GM12878 (cell line): ENCODE measurements at regions not wholly inside any gene's neighbourhood (a gene's known extent, or its start where the extent isn't known, plus 50 kb on each side); places are given as distances from the start of the nearest gene placed in this dataset.

Source experiments
- CBX3 ChIP-seq: fragments of 200-600 bp; sonication (generic); IDR thresholded peaks from 2 replicates; pipeline ENCODE4 v1.6.1; 2016; ENCODE audit warnings: low read depth, borderline replicate concordance
- CBX5 ChIP-seq: sonication (generic); IDR thresholded peaks from 2 replicates; pipeline ENCODE4 v1.6.1; 2016; ENCODE audit warnings: low read depth, moderate library complexity, mild to moderate bottlenecking, inconsistent platforms
- CREM ChIP-seq: IDR thresholded peaks from 2 replicates; pipeline ENCODE4 v1.6.1; 2014; ENCODE audit warnings: antibody characterized with exemption, low read depth
- ESRRA ChIP-seq: IDR thresholded peaks from 2 replicates; pipeline ENCODE4 v1.6.1; 2012; ENCODE audit warnings: mild to moderate bottlenecking, low read length, improper control_type of control experiment
- NR2F1 ChIP-seq: fragments of 450-650 bp; conservative IDR thresholded peaks from 2 replicates; pipeline ENCODE4 v1.6.1; 2017; ENCODE audit warnings: mild to moderate bottlenecking
- PAX5 ChIP-seq: IDR thresholded peaks from 2 replicates; pipeline ENCODE4 v1.6.1; 2011; ENCODE audit warnings: low read depth, low read length, borderline replicate concordance
- PBX3 ChIP-seq: IDR thresholded peaks from 2 replicates; pipeline ENCODE4 v1.6.1; 2011; ENCODE audit warnings: mild to moderate bottlenecking, low read depth, low read length, moderate library complexity; ENCODE audit not compliant: insufficient replicate concordance
- PKNOX1 ChIP-seq: fragments of 450-650 bp; IDR thresholded peaks from 2 replicates; pipeline ENCODE4 v1.6.1; 2016; ENCODE audit warnings: mild to moderate bottlenecking
- SREBF2 ChIP-seq: IDR thresholded peaks from 2 replicates; pipeline ENCODE4 v1.6.1; 2012; ENCODE audit warnings: mild to moderate bottlenecking, low read length
- TCF3 ChIP-seq: IDR thresholded peaks from 2 replicates; pipeline ENCODE4 v1.6.1; 2012; ENCODE audit warnings: low read depth, mild to moderate bottlenecking, low read length, borderline replicate concordance; ENCODE audit not compliant: insufficient read depth
- TF ChIP-seq, protein P1 (sequence below): IDR thresholded peaks from 2 replicates; pipeline ENCODE4 v1.6.1; 2011; ENCODE audit warnings: low read depth, low read length, improper control_type of control experiment, borderline replicate concordance
- TF ChIP-seq, protein P2 (sequence below): fragments of 450-650 bp; IDR thresholded peaks from 2 replicates; pipeline ENCODE4 v1.6.1; 2016; ENCODE audit warnings: mild to moderate bottlenecking, moderate library complexity, borderline replicate concordance
- TF ChIP-seq, protein P3 (sequence below): fragments of 450-650 bp; IDR thresholded peaks from 2 replicates; pipeline ENCODE4 v1.6.1; 2017; ENCODE audit warnings: antibody characterized with exemption, mild to moderate bottlenecking, moderate library complexity
- TF ChIP-seq, protein P4 (sequence below): fragments of 450-650 bp; IDR thresholded peaks from 2 replicates; pipeline ENCODE4 v1.6.1; 2018; ENCODE audit warnings: mild to moderate bottlenecking, low read depth, moderate library complexity; ENCODE audit not compliant: partially characterized antibody

- TF ChIP-seq, protein P1, sequence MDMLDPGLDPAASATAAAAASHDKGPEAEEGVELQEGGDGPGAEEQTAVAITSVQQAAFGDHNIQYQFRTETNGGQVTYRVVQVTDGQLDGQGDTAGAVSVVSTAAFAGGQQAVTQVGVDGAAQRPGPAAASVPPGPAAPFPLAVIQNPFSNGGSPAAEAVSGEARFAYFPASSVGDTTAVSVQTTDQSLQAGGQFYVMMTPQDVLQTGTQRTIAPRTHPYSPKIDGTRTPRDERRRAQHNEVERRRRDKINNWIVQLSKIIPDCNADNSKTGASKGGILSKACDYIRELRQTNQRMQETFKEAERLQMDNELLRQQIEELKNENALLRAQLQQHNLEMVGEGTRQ: no peak; the same call in 1 of the 2 replicates
- TF ChIP-seq TCF3 (no peak), CBX3 (no peak), PKNOX1 (peak; percentile 95), CREM (0 out of 2 replicates have a peak, but pooled peaks have one; percentile 46), ESRRA (no peak), CBX5 (0 out of 2 replicates have a peak, but pooled peaks have one; percentile 25), PBX3 (peak; percentile 80), PAX5 (peak; percentile 85), NR2F1 (no peak; the same call in 1 of the 2 replicates), SREBF2 (no peak)
- TF ChIP-seq, protein P2, sequence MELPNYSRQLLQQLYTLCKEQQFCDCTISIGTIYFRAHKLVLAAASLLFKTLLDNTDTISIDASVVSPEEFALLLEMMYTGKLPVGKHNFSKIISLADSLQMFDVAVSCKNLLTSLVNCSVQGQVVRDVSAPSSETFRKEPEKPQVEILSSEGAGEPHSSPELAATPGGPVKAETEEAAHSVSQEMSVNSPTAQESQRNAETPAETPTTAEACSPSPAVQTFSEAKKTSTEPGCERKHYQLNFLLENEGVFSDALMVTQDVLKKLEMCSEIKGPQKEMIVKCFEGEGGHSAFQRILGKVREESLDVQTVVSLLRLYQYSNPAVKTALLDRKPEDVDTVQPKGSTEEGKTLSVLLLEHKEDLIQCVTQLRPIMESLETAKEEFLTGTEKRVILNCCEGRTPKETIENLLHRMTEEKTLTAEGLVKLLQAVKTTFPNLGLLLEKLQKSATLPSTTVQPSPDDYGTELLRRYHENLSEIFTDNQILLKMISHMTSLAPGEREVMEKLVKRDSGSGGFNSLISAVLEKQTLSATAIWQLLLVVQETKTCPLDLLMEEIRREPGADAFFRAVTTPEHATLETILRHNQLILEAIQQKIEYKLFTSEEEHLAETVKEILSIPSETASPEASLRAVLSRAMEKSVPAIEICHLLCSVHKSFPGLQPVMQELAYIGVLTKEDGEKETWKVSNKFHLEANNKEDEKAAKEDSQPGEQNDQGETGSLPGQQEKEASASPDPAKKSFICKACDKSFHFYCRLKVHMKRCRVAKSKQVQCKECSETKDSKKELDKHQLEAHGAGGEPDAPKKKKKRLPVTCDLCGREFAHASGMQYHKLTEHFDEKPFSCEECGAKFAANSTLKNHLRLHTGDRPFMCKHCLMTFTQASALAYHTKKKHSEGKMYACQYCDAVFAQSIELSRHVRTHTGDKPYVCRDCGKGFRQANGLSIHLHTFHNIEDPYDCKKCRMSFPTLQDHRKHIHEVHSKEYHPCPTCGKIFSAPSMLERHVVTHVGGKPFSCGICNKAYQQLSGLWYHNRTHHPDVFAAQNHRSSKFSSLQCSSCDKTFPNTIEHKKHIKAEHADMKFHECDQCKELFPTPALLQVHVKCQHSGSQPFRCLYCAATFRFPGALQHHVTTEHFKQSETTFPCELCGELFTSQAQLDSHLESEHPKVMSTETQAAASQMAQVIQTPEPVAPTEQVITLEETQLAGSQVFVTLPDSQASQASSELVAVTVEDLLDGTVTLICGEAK: no peak
- TF ChIP-seq, protein P3, sequence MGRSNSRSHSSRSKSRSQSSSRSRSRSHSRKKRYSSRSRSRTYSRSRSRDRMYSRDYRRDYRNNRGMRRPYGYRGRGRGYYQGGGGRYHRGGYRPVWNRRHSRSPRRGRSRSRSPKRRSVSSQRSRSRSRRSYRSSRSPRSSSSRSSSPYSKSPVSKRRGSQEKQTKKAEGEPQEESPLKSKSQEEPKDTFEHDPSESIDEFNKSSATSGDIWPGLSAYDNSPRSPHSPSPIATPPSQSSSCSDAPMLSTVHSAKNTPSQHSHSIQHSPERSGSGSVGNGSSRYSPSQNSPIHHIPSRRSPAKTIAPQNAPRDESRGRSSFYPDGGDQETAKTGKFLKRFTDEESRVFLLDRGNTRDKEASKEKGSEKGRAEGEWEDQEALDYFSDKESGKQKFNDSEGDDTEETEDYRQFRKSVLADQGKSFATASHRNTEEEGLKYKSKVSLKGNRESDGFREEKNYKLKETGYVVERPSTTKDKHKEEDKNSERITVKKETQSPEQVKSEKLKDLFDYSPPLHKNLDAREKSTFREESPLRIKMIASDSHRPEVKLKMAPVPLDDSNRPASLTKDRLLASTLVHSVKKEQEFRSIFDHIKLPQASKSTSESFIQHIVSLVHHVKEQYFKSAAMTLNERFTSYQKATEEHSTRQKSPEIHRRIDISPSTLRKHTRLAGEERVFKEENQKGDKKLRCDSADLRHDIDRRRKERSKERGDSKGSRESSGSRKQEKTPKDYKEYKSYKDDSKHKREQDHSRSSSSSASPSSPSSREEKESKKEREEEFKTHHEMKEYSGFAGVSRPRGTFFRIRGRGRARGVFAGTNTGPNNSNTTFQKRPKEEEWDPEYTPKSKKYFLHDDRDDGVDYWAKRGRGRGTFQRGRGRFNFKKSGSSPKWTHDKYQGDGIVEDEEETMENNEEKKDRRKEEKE: no peak
- TF ChIP-seq, protein P4, sequence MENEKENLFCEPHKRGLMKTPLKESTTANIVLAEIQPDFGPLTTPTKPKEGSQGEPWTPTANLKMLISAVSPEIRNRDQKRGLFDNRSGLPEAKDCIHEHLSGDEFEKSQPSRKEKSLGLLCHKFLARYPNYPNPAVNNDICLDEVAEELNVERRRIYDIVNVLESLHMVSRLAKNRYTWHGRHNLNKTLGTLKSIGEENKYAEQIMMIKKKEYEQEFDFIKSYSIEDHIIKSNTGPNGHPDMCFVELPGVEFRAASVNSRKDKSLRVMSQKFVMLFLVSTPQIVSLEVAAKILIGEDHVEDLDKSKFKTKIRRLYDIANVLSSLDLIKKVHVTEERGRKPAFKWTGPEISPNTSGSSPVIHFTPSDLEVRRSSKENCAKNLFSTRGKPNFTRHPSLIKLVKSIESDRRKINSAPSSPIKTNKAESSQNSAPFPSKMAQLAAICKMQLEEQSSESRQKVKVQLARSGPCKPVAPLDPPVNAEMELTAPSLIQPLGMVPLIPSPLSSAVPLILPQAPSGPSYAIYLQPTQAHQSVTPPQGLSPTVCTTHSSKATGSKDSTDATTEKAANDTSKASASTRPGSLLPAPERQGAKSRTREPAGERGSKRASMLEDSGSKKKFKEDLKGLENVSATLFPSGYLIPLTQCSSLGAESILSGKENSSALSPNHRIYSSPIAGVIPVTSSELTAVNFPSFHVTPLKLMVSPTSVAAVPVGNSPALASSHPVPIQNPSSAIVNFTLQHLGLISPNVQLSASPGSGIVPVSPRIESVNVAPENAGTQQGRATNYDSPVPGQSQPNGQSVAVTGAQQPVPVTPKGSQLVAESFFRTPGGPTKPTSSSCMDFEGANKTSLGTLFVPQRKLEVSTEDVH: no peak
These were observed 161.4 kb downstream of the EFNB2 start (continued) for GRCh38 chr13:106373989-106374572.
